HG02678 (cell line): ENCODE measurements at regions not wholly inside any gene's neighbourhood (a gene's known extent, or its start where the extent isn't known, plus 50 kb on each side); places are given as distances from the start of the nearest gene placed in this dataset.
"Not testable (repeated sequence)": the region's sequence is repeated elsewhere in the genome, so short reads cannot be mapped to it uniquely, and the experiment has no call there.

Experiments used
- ATAC-seq: cut with Tn5 transposase; IDR thresholded peaks from one replicate; pipeline ENCODE4 v1.9.1; 2021; ENCODE audit warnings: mild to moderate bottlenecking, moderate library complexity; ENCODE audit not compliant: unreplicated experiment

DNA sequence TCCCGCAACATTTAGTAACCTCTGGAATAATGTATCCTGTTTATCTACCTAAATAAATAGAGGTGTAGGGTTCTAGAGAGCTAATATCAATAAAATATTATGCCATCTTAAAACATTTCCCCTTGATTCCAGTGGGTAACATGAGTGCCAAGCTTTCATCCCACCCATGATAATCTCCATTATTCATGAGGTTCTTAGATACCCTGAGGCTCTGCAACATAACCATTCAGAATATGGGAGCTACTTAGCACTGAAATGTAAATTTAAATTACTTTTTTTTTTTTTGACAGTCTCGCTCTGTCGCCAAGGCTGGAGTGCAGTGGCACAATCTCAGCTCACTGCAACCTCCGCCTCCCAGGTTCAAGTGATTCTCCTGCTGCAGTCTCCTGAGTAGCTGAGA is 832.7 kb downstream of the BRINP3 start:
- ATAC-seq: no peak

DNA sequence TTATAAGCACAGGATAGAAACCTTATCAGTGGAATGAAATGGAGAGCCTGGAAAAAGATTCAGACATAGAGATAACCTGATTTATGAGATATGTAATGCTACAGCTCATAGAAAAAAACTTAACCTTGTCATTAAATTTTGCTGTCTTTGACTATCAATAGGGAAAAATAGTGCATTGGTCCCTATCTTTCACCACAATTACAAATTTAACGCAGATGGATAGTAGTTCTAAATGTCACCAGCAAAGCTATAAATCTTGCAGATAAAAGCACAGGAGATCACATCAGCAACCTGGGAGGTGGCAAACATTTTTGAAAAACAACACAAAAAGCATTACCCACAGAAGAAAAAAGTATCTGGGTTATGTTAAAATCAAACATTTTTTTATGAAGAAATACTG is 831.6 kb downstream of the BRINP3 start:
- no peak for ATAC-seq

DNA sequence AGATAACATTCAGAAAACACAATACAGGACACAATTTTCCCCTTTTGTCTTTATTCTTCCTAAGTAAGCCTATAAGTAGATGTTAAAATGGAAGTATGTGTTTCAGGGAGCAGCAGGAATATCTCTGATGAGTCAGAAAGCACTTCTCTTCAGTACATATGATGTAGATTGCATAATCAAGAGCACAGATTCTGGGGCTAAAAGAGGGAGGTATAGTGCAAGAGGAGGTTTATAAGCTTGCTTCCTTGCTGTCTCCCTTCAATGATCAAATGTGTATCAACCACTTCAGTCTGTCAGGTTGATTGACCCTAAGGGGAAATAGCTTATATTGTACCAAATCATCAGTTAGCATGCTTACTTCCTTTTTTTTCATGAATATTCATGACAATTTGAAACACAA is 822.8 kb downstream of the BRINP3 start:
- ATAC-seq: no peak

DNA sequence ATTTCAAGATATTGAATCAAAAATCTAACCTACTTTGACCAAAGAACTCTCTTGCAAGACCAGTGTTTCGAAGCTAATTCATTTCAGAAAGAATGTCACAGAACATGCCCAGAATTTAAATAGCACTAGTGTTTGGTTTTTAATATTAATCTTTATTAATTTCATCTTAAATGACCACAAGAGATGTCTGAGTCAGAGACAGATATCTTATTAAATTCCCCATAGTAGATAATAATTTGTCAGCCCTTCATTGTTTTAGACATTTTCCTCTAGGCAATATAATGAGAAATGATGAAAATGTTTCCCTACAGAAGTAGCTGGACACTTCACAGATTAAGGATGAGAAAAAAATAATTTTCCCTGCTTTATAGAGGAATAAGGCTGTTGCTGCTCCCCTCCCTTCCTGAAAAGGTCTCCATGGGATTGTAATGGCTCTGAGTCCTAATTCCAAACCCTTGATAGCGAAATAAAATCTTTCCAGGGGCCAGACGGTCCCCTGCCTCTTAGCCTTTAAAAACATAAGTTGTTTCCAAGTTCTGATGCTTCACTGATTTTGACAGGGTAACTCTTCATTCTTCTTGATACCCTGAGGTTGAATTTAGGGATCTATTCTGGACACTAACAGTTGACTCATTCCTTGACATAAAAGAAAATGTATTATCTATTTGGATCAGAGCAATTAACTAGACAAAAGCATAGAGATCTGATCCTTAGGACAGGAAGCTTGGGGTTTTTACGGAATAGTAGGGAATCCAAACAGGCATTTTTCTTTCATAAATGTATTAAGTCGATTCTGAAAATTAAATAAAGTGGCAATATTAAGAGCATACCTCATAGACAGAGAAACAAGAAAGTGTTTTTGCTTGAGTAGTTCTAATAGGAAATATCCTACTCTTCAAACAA is 820.8 kb downstream of the BRINP3 start:
- ATAC-seq: no peak

DNA sequence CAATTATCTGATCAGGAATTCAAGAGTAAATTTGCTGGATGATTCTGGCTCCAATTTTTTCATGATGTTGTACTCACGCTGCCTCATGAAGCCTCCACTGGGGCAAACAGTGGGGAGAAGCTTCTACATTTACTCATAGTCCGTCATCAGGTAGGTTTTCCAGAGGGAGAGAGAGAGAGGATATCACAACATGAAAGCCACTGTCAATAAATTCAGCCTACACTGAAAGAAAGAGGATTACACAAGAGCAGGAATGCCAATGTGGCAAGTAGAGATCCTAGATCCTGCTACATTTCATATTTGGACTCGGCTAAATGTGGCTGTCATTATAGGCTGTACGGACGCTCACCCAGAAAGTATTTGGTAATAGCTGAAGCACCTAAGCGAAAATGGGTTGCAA is 819.9 kb downstream of the BRINP3 start:
- no peak for ATAC-seq

DNA sequence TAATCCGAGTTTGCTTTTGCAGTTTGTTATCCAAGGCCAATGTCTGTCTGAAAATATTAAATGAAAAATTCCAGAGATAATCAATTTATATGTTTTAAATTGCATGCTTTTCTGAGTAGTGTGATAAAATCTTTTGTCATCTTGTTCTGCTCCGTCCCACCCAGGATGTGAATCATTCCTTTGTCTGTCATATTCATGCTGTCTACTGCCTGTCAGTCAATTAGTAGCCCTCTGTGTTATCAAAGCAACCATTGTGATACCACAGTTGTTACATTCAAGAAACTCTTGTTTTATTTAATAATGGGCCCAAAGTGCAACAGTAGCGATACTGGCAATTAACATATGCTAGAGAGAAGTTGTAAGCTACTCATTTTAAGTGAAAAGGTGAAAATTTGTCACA is 819.3 kb downstream of the BRINP3 start:
- ATAC-seq: no peak

DNA sequence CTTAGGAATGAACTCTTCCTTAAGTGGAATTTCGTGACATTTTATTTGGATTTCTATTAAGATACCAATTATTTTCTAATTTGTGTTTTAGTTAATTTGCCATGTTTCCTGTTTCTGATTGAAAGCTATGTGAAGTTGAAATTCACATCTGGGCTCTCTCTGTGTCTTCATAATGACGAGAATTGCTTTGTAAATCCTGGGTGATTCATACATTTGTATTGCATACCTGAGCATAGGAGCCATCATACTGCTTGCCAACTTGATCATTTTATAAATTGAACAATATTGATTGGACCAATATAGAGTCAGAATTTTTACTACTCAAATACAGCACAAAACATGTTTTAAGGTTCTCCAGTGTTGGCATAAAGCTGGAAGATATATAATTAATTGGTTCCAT is 817.9 kb downstream of the BRINP3 start:
- no peak for ATAC-seq

DNA sequence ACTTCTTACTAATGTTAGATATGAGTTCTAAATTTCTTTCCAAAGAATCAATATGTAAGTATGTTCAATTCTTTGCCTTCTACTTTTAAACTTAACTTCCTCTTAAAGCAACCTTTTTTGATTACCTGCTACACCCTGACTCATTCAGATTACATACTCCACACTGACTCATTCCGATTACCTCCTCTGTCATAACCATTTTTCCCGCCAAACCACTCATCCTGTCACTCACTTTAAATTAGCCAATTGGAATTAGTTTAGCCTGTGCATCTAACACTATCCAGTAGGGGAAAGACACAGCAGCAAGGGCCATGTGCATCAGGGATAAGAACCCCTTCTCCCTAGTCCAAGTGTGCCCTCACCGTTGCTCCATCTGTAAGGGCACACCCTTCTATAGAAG is 815.5 kb downstream of the BRINP3 start:
- no peak for ATAC-seq

DNA sequence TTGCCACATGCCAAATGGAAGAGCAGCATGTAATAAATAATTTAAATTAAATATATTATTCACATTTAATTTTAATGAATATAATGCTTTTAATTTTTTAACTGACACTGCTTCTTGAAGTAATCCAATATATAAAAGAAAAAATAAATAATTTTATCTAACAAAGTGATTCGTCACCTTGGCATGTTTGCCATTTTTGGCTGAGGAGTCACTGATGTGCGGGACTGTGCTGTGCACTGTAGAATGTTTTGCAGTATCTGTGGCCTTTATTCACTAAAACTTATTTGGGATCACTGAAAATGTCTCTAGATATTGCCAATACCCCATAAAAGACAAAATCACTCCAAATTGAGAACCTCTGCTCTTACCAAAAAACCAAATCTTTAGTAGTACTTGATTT is 807.8 kb downstream of the BRINP3 start:
- no peak for ATAC-seq

DNA sequence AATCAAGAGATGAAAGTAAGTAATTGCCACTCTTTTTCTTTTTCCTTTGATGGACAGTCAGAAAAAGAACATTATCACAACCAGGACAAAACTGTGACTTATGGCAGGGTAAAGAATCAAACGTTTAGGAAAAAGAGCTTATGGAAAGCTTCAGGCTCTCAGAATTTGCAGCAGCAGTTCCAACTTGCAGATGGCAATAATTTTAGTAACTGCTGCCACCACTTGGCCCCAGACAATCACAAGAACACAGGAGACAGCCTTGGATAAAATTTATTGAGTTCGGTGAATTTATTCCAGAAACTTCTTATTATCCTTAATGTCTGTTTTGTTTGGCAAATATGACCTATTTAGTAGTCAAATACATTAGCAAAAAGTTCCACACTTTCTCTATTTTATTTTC is 804.4 kb downstream of the BRINP3 start:
- no peak for ATAC-seq

DNA sequence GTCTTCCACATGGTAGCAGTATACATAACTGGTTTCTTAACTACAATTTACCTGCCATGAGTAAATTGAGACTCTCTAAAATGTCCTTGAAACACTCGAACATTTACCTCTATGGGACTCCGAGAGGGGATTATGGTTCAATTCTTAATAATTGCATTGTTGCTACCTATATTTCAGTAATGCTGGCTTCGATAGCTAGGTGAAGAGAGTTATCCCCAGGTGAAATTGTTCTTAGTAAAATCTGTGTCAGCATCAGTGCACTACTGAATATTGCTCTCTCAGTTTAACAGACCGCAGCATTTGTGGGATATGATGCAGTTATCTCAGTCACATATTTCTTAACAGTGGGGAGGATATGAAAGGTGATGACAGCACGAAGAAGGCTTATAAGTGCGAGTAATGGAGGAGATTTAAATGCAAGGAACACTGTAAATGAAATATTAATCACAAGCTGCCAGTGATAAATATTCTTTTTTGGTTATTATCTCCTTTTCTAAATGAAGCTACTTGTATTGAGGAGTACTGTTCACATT is 801.9 kb downstream of the BRINP3 start:
- no peak for ATAC-seq

DNA sequence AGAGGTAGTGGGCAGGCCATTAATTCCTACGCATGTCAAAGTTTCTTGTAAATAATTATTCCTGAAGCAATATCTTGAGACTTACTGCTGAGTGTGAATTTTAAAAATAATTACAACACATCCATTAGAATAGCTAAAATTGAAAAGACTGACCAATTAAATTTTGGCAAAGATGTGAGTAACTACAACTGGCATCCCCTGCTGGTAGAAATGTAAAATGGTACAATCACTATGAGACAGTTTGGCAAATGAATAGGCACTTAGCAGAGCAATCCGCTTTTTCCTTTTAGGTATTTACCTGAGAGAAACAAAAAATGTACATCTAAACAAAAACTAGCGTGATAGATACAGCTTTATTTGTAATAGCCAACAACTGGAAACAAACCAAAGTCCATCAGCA is 798.9 kb downstream of the BRINP3 start:
- no peak for ATAC-seq

DNA sequence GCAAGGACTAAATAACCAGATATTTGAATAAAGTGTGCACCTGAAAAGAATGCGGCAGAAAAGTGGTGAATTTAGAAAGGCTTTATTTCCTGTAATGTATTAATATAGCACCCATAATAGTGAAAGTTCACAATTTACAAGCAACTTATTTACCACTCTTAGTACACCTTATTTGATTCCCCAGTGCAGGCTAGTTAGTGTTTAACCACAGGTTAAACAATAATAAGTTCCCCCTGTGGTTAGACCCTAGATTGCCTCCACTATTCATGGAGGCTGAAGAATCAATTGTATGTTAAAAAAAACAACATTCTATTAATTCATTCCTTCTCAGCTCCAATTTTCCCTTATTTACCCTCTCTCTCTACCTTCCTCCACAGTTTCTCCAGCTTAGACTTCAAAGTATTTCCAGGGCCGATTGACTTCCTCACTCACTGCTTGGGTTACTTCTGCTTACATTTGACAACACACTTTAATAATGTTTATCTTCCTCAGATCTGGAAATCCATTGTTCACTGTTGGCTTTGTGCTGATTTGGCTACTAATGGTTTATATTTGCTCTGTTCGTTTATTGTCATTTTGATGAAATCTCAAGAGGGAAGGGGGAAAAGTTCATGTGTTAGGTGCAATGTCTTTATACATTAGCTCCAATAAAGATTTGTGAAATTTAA is 796.3 kb downstream of the BRINP3 start:
- ATAC-seq: peak; percentile 66

DNA sequence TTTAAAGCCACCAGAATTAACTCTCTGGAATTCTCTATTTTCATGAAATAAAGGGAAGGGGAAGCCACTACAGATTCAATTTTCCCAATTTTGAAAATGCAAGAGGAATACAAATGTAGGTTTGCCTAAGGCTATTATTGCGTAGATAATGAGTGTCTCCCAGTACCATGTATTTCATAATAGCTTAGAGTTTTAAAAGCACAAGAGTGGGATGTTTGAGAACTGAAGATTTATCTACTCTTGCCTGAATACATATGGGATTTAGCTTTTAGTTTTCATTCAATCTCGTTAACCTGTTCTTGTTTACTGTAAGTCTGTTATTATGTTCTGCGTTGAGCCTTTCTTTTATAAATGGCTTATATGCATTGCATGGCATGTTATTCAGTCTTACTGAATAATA is 795.1 kb downstream of the BRINP3 start:
- no peak for ATAC-seq

DNA sequence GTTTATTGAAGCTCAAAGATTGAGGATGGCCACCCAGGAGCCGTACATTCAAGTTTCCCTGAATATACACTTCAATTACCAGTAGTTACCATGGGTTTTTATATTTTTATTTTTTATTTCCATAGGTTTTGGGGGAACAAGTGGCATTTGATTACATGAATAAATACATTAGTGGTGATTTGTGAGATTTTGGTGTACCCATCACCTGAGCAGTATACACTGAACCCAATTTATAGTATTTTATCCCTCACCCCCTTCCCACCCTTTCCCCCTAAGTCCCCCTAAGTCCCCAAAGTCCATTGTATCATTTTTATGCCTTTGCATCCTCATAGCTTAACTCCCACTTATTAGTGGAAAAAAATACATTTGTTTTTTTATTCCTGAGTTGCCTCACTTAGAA is 791.4 kb downstream of the BRINP3 start:
- ATAC-seq: no peak

DNA sequence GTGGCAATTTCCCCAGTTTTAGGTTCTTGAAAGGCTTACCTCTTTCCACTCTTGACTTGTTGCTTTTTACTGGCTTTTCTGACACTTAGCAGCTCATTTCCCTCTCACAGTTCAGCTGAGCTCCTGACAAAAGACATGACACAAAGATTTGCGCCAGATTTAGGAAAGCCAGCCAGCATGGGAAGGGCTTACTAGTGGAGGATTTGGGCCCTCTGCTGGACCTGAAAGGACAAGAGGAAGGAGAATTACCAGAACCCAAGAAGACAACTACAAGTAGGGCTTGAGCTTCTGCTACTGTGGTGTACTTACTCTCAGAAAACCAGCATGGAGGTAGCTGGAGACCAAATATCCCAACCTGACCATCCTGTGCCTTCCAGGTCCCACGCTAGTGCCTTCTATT is 784.5 kb downstream of the BRINP3 start:
- ATAC-seq: no peak

DNA sequence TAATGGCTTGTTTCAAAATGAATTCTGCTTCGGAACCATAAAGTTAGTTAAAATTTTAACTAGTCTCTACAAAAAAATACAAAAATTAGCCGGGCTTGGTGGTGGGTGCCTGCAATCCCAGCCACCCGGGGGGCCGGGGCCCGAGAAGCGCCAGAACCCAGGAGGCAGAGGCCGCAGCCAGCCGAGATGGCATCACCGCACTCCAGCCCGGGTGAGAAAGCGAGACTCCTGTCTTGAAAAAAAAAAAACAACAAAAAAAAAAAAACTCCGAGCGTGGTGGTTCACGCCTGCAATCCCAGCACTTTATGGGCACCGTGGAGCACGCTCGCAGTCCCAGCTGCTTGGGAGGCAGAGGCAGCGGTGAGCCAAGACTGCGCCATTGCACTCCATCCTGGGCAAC is 781.4 kb downstream of the BRINP3 start:
- no peak for ATAC-seq

DNA sequence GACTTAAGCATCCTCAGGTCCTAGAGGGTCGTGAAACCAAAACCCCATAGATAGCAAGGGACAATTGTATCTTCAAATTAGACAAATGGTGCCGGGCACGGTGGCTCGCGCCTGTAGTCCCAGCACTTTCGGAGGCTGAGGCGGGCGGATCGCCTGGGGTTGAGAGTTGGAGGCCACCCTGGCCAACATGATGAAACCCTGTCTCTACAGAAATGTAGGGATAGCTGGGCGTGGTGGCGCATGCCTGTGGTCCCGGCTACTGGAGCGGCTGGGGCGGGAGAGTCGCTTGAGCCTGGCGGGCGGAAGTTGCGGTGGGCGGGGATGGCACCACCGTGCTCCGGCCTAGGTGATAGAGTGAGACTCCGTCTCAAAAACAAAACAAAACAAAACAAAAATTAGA is 780.6 kb downstream of the BRINP3 start:
- ATAC-seq: no peak

DNA sequence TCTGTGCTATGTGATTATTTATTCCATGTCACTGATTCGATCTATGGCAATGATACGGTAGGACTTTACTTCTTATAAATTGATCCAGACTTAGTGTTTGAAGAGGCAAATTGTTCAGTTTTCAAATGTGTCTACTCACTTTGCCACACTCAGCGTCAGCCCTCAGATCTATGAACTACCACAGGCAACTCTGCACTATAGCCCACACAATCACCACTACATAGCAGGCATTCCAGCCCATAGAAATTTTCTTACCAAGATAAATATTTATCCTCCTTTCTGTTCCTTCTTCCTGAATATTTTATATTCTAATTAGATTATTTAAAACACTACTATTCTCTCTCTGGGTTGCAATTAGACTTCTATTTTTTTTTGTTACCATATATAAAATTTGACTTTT is 776.1 kb downstream of the BRINP3 start:
- no peak for ATAC-seq

DNA sequence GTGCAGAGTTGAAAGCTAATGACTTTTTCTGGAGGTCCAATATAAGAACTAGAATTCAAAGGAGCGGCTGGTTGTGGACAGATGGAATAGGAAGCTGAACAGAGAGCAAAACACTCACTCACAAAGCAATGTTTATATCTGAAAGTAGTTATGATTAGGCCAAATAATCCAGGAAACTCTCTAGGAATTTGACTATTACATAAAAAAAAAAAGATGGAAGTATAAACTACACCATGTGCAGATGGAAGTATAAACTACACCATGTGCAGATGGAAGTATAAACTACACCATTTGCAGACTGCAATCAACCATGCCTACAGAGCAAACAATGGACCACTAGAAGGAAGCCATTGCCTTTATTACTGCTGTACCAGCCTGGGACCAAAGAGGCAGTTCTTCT is 771.1 kb downstream of the BRINP3 start:
- ATAC-seq: no peak

DNA sequence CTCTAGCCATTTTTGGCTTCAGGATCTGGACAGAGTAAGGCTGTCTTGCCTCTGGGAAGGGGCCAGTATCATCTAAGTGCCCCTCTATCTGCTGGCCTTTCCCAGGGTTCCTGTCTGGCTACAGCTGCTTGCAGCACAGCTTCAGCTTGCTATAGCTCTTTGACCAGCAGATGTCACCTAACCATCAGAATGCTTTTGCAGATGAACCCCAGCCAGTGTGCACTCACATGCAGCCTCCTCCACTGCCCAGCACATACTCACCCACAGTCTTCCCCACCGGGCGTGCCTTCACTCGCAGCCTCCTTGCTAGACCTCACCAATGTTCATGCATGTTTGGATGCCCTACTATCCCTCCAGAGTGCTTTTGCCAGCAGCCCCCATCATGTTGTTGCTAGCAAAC is 769.0 kb downstream of the BRINP3 start:
- no peak for ATAC-seq

DNA sequence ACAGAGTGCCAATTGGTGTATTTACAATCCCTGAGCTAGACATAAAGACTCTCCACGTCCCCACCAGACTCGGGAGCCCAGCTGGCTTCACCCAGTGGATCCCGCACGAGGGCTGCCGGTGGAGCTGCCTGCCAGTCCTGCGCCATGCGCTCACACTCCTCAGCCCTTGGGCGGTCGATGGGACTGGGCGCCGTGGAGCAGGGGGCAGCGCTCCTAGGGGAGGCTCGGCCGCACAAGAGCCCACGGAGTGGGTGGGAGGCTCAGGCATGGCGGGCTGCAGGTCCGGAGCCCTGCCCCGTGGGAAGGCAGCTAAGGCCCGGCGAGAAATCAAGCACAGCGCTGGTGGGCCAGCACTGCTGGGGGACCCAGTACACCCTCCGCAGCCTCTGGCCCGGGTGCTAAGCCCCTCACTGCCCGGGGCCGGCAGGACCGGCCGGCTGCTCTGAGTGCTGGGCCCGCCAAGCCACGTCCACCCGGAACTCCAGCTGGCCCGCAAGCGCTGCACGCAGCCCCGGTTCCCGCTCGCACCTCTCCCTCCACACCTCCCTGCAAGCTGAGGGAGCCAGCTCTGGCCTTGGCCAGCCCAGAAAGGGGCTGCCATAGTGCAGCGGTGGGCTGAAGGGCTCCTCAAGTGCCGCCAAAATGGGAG is 759.4 kb downstream of the BRINP3 start:
- ATAC-seq: not testable (repeated sequence)
